GM19463 (cell line): ENCODE measurements at regions not wholly inside any gene's neighbourhood (a gene's known extent, or its start where the extent isn't known, plus 50 kb on each side); places are given as distances from the start of the nearest gene placed in this dataset.

Experiments
- ATAC-seq: cut with Tn5 transposase; IDR thresholded peaks from one replicate; pipeline ENCODE4 v1.9.1; 2021; ENCODE audit warnings: mild to moderate bottlenecking, moderate library complexity; ENCODE audit not compliant: unreplicated experiment

- peak; percentile 56 for ATAC-seq
These were observed 1020.6 kb downstream of the XPNPEP1 start for GRCh38 chr10:108902619-108903285.

DNA sequence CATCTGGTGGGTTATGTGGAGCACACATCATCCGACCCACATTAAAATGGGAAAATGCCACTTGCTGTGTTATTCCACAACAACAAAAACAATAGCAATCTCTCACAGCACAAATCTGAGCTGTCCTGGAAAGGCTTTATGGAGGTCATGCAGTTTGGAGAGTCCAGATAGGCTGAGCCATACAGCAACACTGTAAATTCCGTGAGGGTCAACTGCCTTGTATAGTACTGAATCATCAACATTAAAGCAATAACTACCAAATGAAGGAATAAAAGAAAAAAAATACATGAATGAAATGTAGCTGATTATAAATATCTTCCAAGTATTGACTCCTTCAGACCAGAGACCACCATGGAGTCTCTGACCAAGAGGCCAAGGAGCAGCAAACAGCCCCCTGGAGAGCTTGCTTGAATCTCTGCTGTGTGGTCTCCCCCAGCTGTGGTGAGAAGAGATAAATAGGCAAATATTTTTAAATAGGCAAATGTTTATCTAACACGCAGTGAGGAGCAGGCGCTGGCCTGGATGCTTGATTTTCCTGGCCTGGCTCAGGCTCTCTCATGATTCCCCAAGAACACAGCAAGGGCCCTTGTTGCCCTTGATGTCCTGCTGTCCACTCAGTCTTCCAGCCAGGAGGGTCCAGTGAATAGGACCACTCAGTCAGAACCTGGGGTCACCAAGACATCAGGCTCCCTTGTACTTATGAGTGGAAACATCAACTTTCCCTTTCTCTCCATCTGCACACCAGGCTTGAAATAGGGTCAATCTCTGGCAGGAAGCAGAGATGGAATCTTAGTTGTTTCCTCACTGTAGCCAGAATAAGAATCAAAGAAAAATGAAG is 1021.3 kb downstream of the XPNPEP1 start:
- peak; percentile 1 for ATAC-seq

- ATAC-seq: no peak
These were observed 1023.6 kb downstream of the XPNPEP1 start for GRCh38 chr10:108899670-108900069.

DNA sequence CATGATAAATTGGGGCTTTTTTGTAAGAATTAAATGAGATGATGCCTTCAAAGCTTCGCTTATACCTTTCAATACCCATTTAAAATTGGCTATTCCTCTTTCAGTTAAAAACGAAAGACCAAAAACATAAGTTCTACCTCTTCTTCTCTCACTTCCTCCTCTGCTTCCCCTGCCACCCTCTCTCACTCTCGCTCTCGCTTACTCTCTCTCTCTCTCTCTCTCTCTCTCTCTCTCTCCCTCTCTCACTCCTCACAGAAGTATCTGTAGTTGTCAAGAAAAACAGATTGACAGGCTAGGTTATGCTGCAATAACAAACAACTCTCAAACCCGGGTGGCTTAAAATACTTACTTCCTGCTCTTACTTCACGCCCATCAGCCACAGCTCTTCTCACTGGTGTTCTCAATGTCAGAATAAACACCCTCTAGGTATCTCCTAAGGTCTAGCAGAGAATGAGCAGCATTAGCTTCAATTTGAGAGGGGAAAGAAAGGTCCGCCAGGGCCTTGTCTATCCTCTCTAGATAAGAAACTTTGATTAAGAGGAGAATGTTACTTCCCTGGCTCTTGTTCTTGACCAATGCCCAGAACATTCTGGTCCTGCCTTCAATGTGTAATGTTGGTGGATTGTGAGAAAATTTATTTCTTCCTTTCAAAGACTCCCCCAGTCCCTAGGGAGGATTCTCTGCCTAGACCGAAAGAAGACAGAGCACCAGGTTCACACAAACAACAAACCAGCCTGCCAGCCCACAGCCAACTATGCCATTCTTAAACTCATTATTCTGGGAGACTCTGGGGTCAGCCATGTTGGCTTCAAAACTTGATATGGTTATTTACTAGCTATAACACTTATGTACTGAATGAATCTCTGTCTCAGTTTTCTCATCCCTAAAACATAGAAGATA is 1028.7 kb downstream of the XPNPEP1 start:
- ATAC-seq: peak; percentile 79

- no peak for ATAC-seq
These were observed 1046.2 kb downstream of the XPNPEP1 start for GRCh38 chr10:108877095-108877561.

DNA sequence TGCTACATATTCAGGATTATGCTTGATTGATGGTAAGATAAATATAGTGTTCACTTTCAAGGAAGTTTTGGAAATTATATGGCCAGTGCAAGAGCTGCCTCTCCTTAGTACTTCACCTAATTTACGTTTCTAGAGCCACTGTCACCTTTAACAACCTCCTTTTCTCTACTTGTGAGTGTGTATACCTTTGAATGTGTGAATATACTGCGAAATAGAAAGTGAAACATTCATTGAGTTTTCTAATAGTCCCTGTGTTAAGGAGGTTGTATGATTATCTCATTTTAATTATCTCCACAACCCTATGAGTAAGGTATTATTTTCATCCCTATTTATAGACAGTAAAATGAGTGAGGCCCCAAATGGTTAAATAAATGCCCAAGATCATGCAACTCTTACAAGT is 1050.5 kb downstream of the XPNPEP1 start:
- ATAC-seq: no peak

- no peak for ATAC-seq
These were observed 1054.4 kb downstream of the XPNPEP1 start for GRCh38 chr10:108868881-108869280.

DNA sequence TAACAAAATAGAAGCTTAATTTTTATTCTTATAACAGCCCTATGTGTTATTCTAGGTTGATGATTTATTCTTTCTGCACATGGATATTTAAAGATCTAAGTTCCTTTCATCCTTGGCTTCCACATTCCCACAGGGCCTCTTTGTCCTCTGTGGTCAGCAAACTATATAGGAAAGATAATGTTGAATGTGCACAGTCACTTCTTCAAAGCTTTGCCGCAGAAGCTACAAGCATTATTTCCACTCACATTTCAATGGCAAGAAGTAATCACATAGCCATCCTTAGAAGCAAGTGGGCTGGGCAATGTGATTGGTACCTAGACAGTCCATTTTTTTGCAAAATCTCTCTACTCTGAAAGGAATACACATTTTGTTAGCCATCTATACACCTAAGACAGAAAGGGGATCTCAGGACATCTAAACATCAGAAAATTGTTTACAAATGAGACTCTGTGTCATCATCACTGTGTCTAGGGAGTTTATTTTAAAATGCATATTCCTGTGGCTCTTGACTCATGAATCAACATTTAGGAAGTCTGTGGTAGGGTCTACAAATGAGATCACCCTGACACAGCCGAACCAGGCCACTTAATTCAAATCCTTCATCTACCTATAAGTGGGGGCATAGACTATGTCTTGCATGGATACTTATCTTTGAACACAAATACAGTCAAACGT is 1060.5 kb downstream of the XPNPEP1 start:
- ATAC-seq: no peak

- ATAC-seq: no peak
These were observed 1062.0 kb downstream of the XPNPEP1 start for GRCh38 chr10:108861181-108861754.

- ATAC-seq: peak; percentile 89
These were observed 1071.1 kb downstream of the XPNPEP1 start for GRCh38 chr10:108852211-108852610.

DNA sequence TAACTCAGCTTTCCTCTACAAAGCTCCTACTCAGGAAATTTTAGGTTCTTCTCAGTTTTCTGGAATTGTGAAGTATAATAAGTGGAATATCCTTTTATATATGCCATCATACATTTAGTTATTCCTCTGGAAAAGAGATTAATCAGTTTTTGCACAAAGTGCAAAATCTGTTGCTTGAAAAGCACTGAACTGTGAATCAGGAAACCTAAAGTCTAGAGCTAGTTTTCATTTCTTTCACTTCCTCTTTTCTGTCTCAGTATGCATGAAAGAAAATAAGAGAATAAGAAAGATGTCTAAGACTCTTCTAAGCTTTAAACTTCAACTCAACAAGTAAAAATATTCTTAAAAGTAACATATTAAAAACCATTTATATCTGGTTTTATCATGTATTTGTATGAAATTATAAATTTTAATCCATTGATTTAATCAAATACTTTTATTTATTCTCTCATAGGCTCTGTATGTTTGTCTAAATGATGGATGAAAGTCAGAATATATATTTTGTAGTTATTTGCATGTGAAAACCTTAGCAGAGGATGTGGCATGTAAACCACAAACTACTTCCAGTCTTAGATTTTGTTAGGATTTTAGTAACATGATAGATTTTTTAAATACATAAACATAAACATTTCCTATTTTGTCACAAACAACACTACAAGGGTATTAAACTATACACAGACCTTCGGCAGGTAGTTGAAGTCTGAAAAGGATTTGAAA is 1073.0 kb downstream of the XPNPEP1 start:
- peak; percentile 60 for ATAC-seq

DNA sequence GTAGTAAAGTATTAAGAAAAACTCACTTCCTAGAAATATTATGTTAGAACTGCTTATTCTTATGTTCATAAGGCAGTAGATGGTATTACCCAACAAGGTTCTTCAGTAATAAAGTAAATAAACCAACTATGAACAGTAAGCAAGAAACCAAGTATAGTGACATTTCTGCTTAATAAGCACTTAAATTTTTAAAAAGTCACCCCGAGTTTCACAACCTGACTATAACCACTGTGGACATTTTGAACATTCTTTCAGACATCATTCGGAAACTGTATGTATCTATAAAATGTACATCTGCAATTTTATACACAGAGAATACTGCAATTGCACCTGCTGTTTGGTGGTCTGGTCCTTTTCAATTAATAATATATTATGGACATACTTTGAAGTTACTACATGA is 1073.6 kb downstream of the XPNPEP1 start:
- no peak for ATAC-seq

DNA sequence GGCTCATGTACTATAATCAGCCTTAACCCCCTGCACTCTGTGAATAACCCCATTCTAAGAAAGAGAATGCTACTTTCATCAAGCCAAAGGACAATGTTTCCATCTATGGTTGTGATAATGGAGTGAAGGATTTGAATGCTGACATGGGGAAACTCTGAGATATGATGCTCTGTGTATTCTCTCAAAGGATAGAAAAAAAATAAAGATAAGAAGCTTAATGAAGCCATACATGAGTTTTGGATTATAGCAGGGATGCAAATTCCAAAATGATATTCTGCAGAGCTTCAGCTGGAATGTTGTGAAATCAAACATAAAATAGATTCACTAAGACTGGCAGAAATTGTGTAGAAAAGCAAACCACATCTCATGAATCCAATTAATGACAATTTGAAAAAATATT is 1074.1 kb downstream of the XPNPEP1 start:
- ATAC-seq: no peak

GRCh38 chr10:108848046-108848445 is 1075.3 kb downstream of the XPNPEP1 start:
- ATAC-seq: no peak

DNA sequence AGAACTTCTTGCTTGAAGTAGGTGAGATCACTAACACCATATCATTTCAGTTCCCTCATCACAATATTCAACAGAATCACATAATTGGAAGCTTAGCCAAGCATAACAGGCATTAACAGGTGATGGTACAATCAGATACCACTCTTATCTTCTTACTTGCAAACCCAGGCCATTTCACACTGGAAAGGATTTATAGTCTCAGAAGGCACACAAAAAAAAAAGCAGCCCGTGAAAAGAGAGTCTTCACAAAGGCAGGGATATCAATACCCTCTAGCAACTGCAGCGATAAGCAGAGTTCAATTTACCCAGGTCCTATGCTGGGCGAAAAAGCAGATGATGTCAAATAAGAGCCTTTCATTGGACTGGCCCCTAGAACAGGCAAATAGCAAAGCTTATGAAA is 1082.4 kb downstream of the XPNPEP1 start:
- no peak for ATAC-seq

GRCh38 chr10:108836362-108836761 is 1086.9 kb downstream of the XPNPEP1 start:
- no peak for ATAC-seq

- ATAC-seq: no peak
These were observed 1101.3 kb downstream of the XPNPEP1 start for GRCh38 chr10:108822026-108822425.

DNA sequence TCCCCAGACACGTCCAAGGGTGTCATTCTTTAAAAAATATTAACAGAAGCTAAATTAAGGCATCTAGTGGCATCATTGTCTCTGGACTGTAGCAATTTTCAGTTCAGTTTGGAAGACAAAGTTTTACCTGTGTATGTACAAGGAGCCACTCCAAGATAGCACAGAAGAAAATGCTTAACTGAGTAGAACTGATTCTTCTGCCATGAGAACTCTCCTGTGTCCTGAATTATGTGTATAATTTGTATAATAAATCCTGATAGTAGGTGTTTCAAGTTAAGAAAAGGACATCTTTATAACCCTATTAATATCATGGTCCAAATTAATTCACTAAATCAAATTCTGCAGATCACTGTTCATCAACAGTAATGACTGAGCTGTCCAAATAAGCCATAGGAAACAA is 1104.0 kb downstream of the XPNPEP1 start:
- ATAC-seq: no peak

DNA sequence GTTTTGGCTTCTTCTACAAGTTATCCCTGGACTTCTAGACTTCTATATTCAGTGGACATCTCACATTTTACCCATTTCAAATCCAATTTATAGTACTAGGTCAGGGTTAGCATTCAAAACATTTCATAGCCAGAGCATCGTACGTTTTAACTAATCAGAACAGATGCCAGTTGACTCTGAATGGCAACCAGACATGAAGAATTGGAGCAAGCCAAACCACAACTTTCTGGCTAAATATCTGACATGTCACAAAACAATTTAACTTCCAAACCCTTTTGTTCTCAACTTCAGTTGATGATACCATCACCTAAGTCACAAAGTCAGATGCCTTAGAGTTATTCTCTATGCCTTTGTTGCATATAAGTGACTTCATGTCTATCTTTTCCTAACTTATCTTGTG is 1105.7 kb downstream of the XPNPEP1 start:
- no peak for ATAC-seq

GRCh38 chr10:108817135-108817534 is 1106.2 kb downstream of the XPNPEP1 start:
- no peak for ATAC-seq
